H1 (cell line): ENCODE measurements at regions not wholly inside any gene's neighbourhood (a gene's known extent, or its start where the extent isn't known, plus 50 kb on each side); places are given as distances from the start of the nearest gene placed in this dataset.

ENCODE experiments used
- CTCF ChIA-PET: fragments of 300-600 bp; sonication (Branson Sonifier 250); formaldehyde crosslinking; loops from one replicate; lab custom pipeline; 2021; ENCODE audit not compliant: partially characterized antibody; lab: Charles Lee
- POLR2A ChIA-PET: fragments of 300-600 bp; sonication (Branson Sonifier 250); formaldehyde crosslinking; loops from one replicate; lab custom pipeline; 2021; ENCODE audit warnings: inconsistent platforms; ENCODE audit not compliant: partially characterized antibody; lab: Charles Lee
- DNase-seq, 2 experiments: peaks; one replicate each; pipeline versions ENCODE4 v3.0.0 to v3.0.0-alpha.2; 2010 to 2022; ENCODE audit warnings: low spot score in 2 of 2, low read depth in 1 of 2, mixed read lengths in 1 of 2
- FAIRE-seq: peaks from 2 replicates; lab custom pipeline; 2011; peaks lifted over from hg19 to GRCh38; lab: Jason Lieb, UNC
- H2AFZ ChIP-seq: 2 replicates; pipeline ENCODE4 v1.8.1; 2012; ENCODE audit warnings: low read length, inconsistent platforms
- H2AK5ac ChIP-seq: 2 replicates; pipeline ENCODE4 v1.6.1; 2013; ENCODE audit warnings: low read depth, low read length
- H2BK120ac ChIP-seq: replicated peaks from 2 replicates; pipeline ENCODE3; 2013; ENCODE audit warnings: low read depth, low read length, inconsistent platforms
- H2BK12ac ChIP-seq: 2 replicates; pipeline ENCODE4 v1.6.1; 2013; ENCODE audit warnings: low read depth, low read length
- H2BK15ac ChIP-seq: 2 replicates; pipeline ENCODE4 v1.6.1; 2013; ENCODE audit warnings: low read length
- H2BK20ac ChIP-seq: 2 replicates; pipeline ENCODE4 v1.6.1; 2013; ENCODE audit warnings: low read length
- H2BK5ac ChIP-seq: 2 replicates; pipeline ENCODE4 v1.6.1; 2013; ENCODE audit warnings: low read depth, low read length
- H3K14ac ChIP-seq: 2 replicates; pipeline ENCODE4 v1.6.1; 2013; ENCODE audit warnings: inconsistent platforms; ENCODE audit not compliant: insufficient read length
- H3K18ac ChIP-seq: 2 replicates; pipeline ENCODE4 v1.6.1; 2013; ENCODE audit warnings: low read length; ENCODE audit errors: extremely low read depth
- H3K23ac ChIP-seq: 2 replicates; pipeline ENCODE4 v1.6.1; 2013; ENCODE audit warnings: inconsistent platforms; ENCODE audit not compliant: insufficient read length
- H3K23me2 ChIP-seq: 2 replicates; pipeline ENCODE4 v1.6.1; 2013; ENCODE audit warnings: low read depth, low read length
- H3K27ac ChIP-seq: 2 replicates; pipeline ENCODE4 v1.6.1; 2011; ENCODE audit warnings: low read depth, low read length, inconsistent platforms
- H3K27me3 ChIP-seq, 4 experiments: replicated peaks in 1 of 4; 1 replicate in 1 of 4; 2 replicates in 3 of 4; pipeline versions ENCODE4 v1.6.1 to v1.8.1; 2011 to 2013; ENCODE audit warnings: low read length in 3 of 4, mild to moderate bottlenecking in 3 of 4, inconsistent platforms in 2 of 4, mixed read lengths in 2 of 4, moderate library complexity in 1 of 4; ENCODE audit not compliant: control insufficient read depth in 3 of 4, insufficient read depth in 3 of 4; ENCODE audit errors: extremely low read depth in 1 of 4
- H3K36me3 ChIP-seq, 4 experiments: 2 replicates each; pipeline versions ENCODE4 v1.6.1 to v1.8.1; 2011 to 2013; ENCODE audit warnings: mild to moderate bottlenecking in 4 of 4, low read length in 3 of 4, moderate library complexity in 2 of 4, control low read depth in 1 of 4, inconsistent platforms in 1 of 4; ENCODE audit not compliant: insufficient read depth in 4 of 4, control insufficient read depth in 2 of 4
- H3K4ac ChIP-seq: replicated peaks from 2 replicates; pipeline ENCODE3; 2013; ENCODE audit warnings: low read length, low read depth, mixed read lengths, inconsistent platforms; ENCODE audit not compliant: insufficient read length
- H3K4me1 ChIP-seq, 4 experiments: replicated peaks in 1 of 4; 1 replicate in 1 of 4; 2 replicates in 3 of 4; pipeline versions ENCODE4 v1.6.1 to v1.8.1; 2011 to 2013; ENCODE audit warnings: low read length in 3 of 4, inconsistent platforms in 2 of 4, mixed read lengths in 1 of 4; ENCODE audit not compliant: insufficient read depth in 4 of 4, control insufficient read depth in 3 of 4
- H3K4me2 ChIP-seq, 2 experiments: 2 replicates each; pipeline versions ENCODE4 v1.6.1 to v1.8.1; 2011 to 2013; ENCODE audit warnings: low read depth in 2 of 2, low read length in 2 of 2, control low read depth in 1 of 2, inconsistent platforms in 1 of 2, mild to moderate bottlenecking in 1 of 2; ENCODE audit not compliant: insufficient read depth in 1 of 2
- H3K4me3 ChIP-seq, 4 experiments: fragments of 200-600, 300-600 bp in 1 of 4; sonication (generic), shearing (Covaris generic), sonication (Bioruptor Twin) in 1 of 4; 2 replicates each; pipeline versions ENCODE4 v1.5.1 to v1.8.1; 2011 to 2016; ENCODE audit warnings: low read length in 4 of 4, low read depth in 3 of 4, control low read depth in 2 of 4, inconsistent platforms in 2 of 4, mild to moderate bottlenecking in 2 of 4, mixed read lengths in 1 of 4, moderate library complexity in 1 of 4; ENCODE audit not compliant: insufficient read depth in 2 of 4; ENCODE audit errors: extremely low read depth in 1 of 4
- H3K56ac ChIP-seq: replicated peaks from 2 replicates; pipeline ENCODE3; 2013; ENCODE audit warnings: low read depth, mild to moderate bottlenecking, mixed read lengths, low read length, inconsistent platforms; ENCODE audit not compliant: insufficient read length
- H3K79me1 ChIP-seq: 2 replicates; pipeline ENCODE4 v1.6.1; 2013; ENCODE audit warnings: low read depth, low read length, control low read depth
- H3K79me2 ChIP-seq, 2 experiments: 2 replicates each; pipeline versions ENCODE4 v1.6.1 to v1.8.1; 2012 to 2013; ENCODE audit warnings: low read length in 2 of 2, mild to moderate bottlenecking in 2 of 2, inconsistent platforms in 1 of 2; ENCODE audit not compliant: insufficient read depth in 2 of 2, control insufficient read depth in 1 of 2
- H3K9ac ChIP-seq, 4 experiments: replicated peaks in 1 of 4; 1 replicate in 1 of 4; 2 replicates in 3 of 4; pipeline versions ENCODE4 v1.6.1 to v1.8.1; 2011 to 2013; ENCODE audit warnings: low read depth in 3 of 4, low read length in 3 of 4, control low read depth in 2 of 4, mild to moderate bottlenecking in 2 of 4, moderate library complexity in 2 of 4, inconsistent platforms in 1 of 4; ENCODE audit errors: extremely low read depth in 1 of 4
- H3K9me3 ChIP-seq, 2 experiments: 2 replicates each; pipeline versions ENCODE4 v1.6.1 to v1.8.1; 2012 to 2013; ENCODE audit warnings: mild to moderate bottlenecking in 2 of 2, moderate library complexity in 2 of 2, control low read depth in 1 of 2, inconsistent platforms in 1 of 2, low read depth in 1 of 2, low read length in 1 of 2, mixed read lengths in 1 of 2; ENCODE audit not compliant: insufficient read depth in 2 of 2
- H4K20me1 ChIP-seq, 2 experiments: replicated peaks in 1 of 2; 2 replicates each; pipeline versions ENCODE3 to v1.8.1; 2011 to 2013; ENCODE audit warnings: inconsistent platforms in 2 of 2, low read length in 2 of 2, mild to moderate bottlenecking in 1 of 2; ENCODE audit not compliant: insufficient read depth in 2 of 2, control insufficient read depth in 1 of 2
- H4K5ac ChIP-seq: 2 replicates; pipeline ENCODE4 v1.6.1; 2013; ENCODE audit warnings: low read length, low read depth, mixed read lengths, inconsistent platforms; ENCODE audit not compliant: insufficient read length
- H4K8ac ChIP-seq: 2 replicates; pipeline ENCODE4 v1.8.0; 2013; ENCODE audit warnings: mild to moderate bottlenecking, moderate library complexity, low read length, inconsistent platforms; ENCODE audit not compliant: insufficient read depth; ENCODE audit errors: extremely low read depth
- H4K91ac ChIP-seq: replicated peaks from 2 replicates; pipeline ENCODE3; 2013; ENCODE audit warnings: low read length, mixed read lengths, inconsistent platforms; ENCODE audit not compliant: insufficient read length
- ASH2L ChIP-seq: fragments of 200-600, 300-600 bp; sonication (generic); IDR thresholded peaks from one replicate; pipeline ENCODE4 v1.7.1; 2017; ENCODE audit warnings: low read length
- ATF3 ChIP-seq: IDR thresholded peaks from 2 replicates; pipeline ENCODE4 v1.6.1; 2011; ENCODE audit warnings: low read depth, mild to moderate bottlenecking, low read length; ENCODE audit not compliant: insufficient read depth
- BACH1 ChIP-seq: IDR thresholded peaks from 2 replicates; pipeline ENCODE4 v1.6.1; 2012; ENCODE audit warnings: low read length, improper control_type of control experiment
- EGR1 ChIP-seq: IDR thresholded peaks from 2 replicates; pipeline ENCODE4 v1.6.1; 2011; ENCODE audit warnings: low read depth, low read length, borderline replicate concordance
- HDAC6 ChIP-seq: IDR thresholded peaks from one replicate; pipeline ENCODE4 v1.7.1; 2012; ENCODE audit warnings: low read depth, mild to moderate bottlenecking, inconsistent platforms, low read length, moderate library complexity
- JUND ChIP-seq: IDR thresholded peaks from 2 replicates; pipeline ENCODE4 v1.6.1; 2011; ENCODE audit warnings: mild to moderate bottlenecking, improper control_type of control experiment, low read length
- KDM4A ChIP-seq: IDR thresholded peaks from one replicate; pipeline ENCODE4 v1.7.1; 2012; ENCODE audit warnings: low read depth, mild to moderate bottlenecking, moderate library complexity, low read length, inconsistent platforms; ENCODE audit not compliant: severe bottlenecking
- POLR2A ChIP-seq, 2 experiments: IDR thresholded peaks; 1 replicate in 1 of 2; 2 replicates in 1 of 2; pipeline ENCODE4 v1.6.1; 2011; ENCODE audit warnings: low read depth in 2 of 2, low read length in 2 of 2, mild to moderate bottlenecking in 2 of 2; ENCODE audit errors: control extremely low read depth in 1 of 2
- RFX5 ChIP-seq: IDR thresholded peaks from 2 replicates; pipeline ENCODE4 v1.6.1; 2011; ENCODE audit warnings: low read depth, low read length, improper control_type of control experiment, borderline replicate concordance
- SAP30 ChIP-seq: fragments of 300-600 bp; sonication (generic); IDR thresholded peaks from 2 replicates; pipeline ENCODE4 v1.7.1; 2012; ENCODE audit warnings: low read length, moderate library complexity, mild to moderate bottlenecking, inconsistent platforms; ENCODE audit not compliant: insufficient read depth, insufficient replicate concordance
- SP2 ChIP-seq: IDR thresholded peaks from 2 replicates; pipeline ENCODE4 v1.6.1; 2012; ENCODE audit warnings: mild to moderate bottlenecking, low read length, inconsistent platforms
- SUZ12 ChIP-seq: fragments of 200-600 bp; sonication (generic); IDR thresholded peaks from 2 replicates; pipeline ENCODE4 v1.6.1; 2012; ENCODE audit warnings: mild to moderate bottlenecking, inconsistent platforms, low read length, moderate library complexity, mixed read lengths
- TAF1 ChIP-seq: IDR thresholded peaks from 2 replicates; pipeline ENCODE4 v1.6.1; 2011; ENCODE audit warnings: mild to moderate bottlenecking, low read depth, low read length
- USF2 ChIP-seq: IDR thresholded peaks from 2 replicates; pipeline ENCODE4 v1.6.1; 2011; ENCODE audit warnings: low read length, improper control_type of control experiment
- WGBS, 2 experiments: shearing (Covaris generic) in 1 of 2; methylation state at CpG; one replicate each; pipeline versions ENCODE4 v1.1.6 to v1.1.7; 2013 to 2015; ENCODE audit warnings: low lambda C conversion rate in 2 of 2, mixed read lengths in 2 of 2, inconsistent platforms in 1 of 2, low coverage in 1 of 2, missing lambda C conversion rate in 1 of 2; ENCODE audit not compliant: insufficient replicate concordance in 2 of 2, insufficient coverage in 1 of 2, insufficient read length in 1 of 2; ENCODE audit errors: extremely low coverage in 1 of 2, missing lambda C conversion rate in 1 of 2; 5-methylcytosine and 5-hydroxymethylcytosine counted together

GRCh38 chr5:91535499-91535898 is 152.4 kb upstream of the ARRDC3 start:
- H3K4me1 ChIP-seq = no peaks in the 10 kb centered on the region
- H4K5ac ChIP-seq = no peak overlapping the region
- TF ChIP-seq SP2 = no peak
- TF ChIP-seq SUZ12 = no peak
- no peak for TF ChIP-seq KDM4A
- TF ChIP-seq EGR1 = no peak
- no peak for TF ChIP-seq RFX5
- TF ChIP-seq SAP30 = no peak
- no peak for TF ChIP-seq ATF3
- TF ChIP-seq JUND = no peak
- TF ChIP-seq ASH2L = no peak
- no peak for TF ChIP-seq BACH1
- TF ChIP-seq TAF1 = no peak
- no peak for TF ChIP-seq HDAC6
- TF ChIP-seq USF2 = no peak
- TF ChIP-seq POLR2A (IDR thresholded peaks at IDR 0.05; ENCODE audit: control extremely low read depth in 1 of 2, low read depth in 2 of 2, low read length in 2 of 2) = no peak

More at GRCh38 chr5:91535499-91535898, 152.4 kb upstream of the ARRDC3 start:
- no peaks in the 10 kb centered on the region for H3K79me1 ChIP-seq
- H3K79me2 ChIP-seq = no peaks in the 10 kb centered on the region
- no peak overlapping the region for H2BK12ac ChIP-seq
- no peaks in the 10 kb centered on the region for H3K23me2 ChIP-seq
- 79% methylated on average over 2 of the region's 2 CpGs; no CpG with 5 or more reads in 1 of the 2 experiments for WGBS, 2 experiments
- H2AFZ ChIP-seq = no peak overlapping the region
- no peak overlapping the region for H2BK20ac ChIP-seq
- ChIA-PET CTCF (no interaction called here), POLR2A (no interaction called here)
- no peak overlapping the region for H3K14ac ChIP-seq
- H3K4me2 ChIP-seq = no peak overlapping the region
- no peak overlapping the region for H2AK5ac ChIP-seq
- no peak overlapping the region for H4K91ac ChIP-seq
- H3K36me3 ChIP-seq = no peaks in the 10 kb centered on the region
- no peaks in the 10 kb centered on the region for H3K9me3 ChIP-seq
- no peaks in the 10 kb centered on the region for H4K20me1 ChIP-seq
- H2BK120ac ChIP-seq = no peak overlapping the region
- no peak overlapping the region for H3K23ac ChIP-seq
- no peak overlapping the region for H2BK5ac ChIP-seq
- FAIRE-seq (no peak), DNase-seq (no peak)
- no peak overlapping the region for H3K4me3 ChIP-seq
- no peak overlapping the region for H4K8ac ChIP-seq
- H2BK15ac ChIP-seq = no peak overlapping the region
- no peak overlapping the region for H3K56ac ChIP-seq
- H3K27ac ChIP-seq = no peak overlapping the region
- H3K18ac ChIP-seq = no peak overlapping the region
- H3K9ac ChIP-seq = no peak overlapping the region
- no peaks in the 10 kb centered on the region for H3K27me3 ChIP-seq
- H3K4ac ChIP-seq = no peak overlapping the region
